OCI-LY7 (cell line): ENCODE measurements at regions not wholly inside any gene's neighbourhood (a gene's known extent, or its start where the extent isn't known, plus 50 kb on each side); places are given as distances from the start of the nearest gene placed in this dataset.

Experiments
- BruUV-seq: library from RNA; stranded (reverse); fragments of 400-500 nt; replicated peaks from 2 replicates; lab custom pipeline; 2021; lab: Mats Ljungman, UMichigan
- CTCF ChIA-PET: fragments of 300-600 bp; sonication (Branson Sonifier 250); formaldehyde crosslinking; loops from one replicate; lab custom pipeline; 2022; ENCODE audit warnings: antibody characterized with exemption; ENCODE audit not compliant: unreplicated experiment; lab: Charles Lee
- POLR2A ChIA-PET: fragments of 300-600 bp; sonication (Branson Sonifier 250); formaldehyde crosslinking; loops from one replicate; lab custom pipeline; 2022; ENCODE audit warnings: antibody characterized with exemption; lab: Charles Lee
- DNase-seq: peaks from one replicate; pipeline ENCODE4 v3.0.0-alpha.2; 2015; ENCODE audit warnings: low spot score
- H2AFZ ChIP-seq: fragments of 200-600 bp; sonication (generic), shearing (Covaris generic); 2 replicates; pipeline ENCODE4 v1.6.1; 2014; ENCODE audit warnings: mild to moderate bottlenecking, antibody characterized with exemption, low read length, moderate library complexity
- H3K27ac ChIP-seq: fragments of 200-600 bp; sonication (generic); 2 replicates; pipeline ENCODE4 v1.5.1; 2014; ENCODE audit warnings: mixed run types, low read depth, mild to moderate bottlenecking, moderate library complexity, low read length, inconsistent platforms; ENCODE audit not compliant: poor library complexity, severe bottlenecking
- H3K36me3 ChIP-seq: fragments of 200-600 bp; sonication (generic); 2 replicates; pipeline ENCODE4 v1.6.1; 2014; ENCODE audit warnings: mild to moderate bottlenecking, antibody characterized with exemption, low read length, moderate library complexity, mixed read lengths; ENCODE audit not compliant: insufficient read depth
- H3K4me1 ChIP-seq: fragments of 200-600 bp; sonication (generic); 2 replicates; pipeline ENCODE4 v1.5.1; 2014; ENCODE audit warnings: mild to moderate bottlenecking, low read length; ENCODE audit not compliant: insufficient read depth, poor library complexity, severe bottlenecking
- H3K4me2 ChIP-seq: fragments of 200-600 bp; sonication (generic); 2 replicates; pipeline ENCODE4 v1.6.1; 2014; ENCODE audit warnings: mild to moderate bottlenecking, low read length
- H3K4me3 ChIP-seq: fragments of 200-600 bp; sonication (generic); 2 replicates; pipeline ENCODE4 v1.5.1; 2014; ENCODE audit warnings: mild to moderate bottlenecking, low read depth, low read length; ENCODE audit not compliant: poor library complexity, severe bottlenecking
- H3K79me2 ChIP-seq: fragments of 200-600 bp; sonication (generic); 2 replicates; pipeline ENCODE4 v1.6.1; 2016; ENCODE audit warnings: low read depth, mild to moderate bottlenecking, low read length, moderate library complexity, mixed read lengths; ENCODE audit not compliant: insufficient read depth
- H3K9me2 ChIP-seq: fragments of 200-600 bp; sonication (generic); 2 replicates; pipeline ENCODE4 v1.6.1; 2016; ENCODE audit warnings: mild to moderate bottlenecking, low read length, mixed read lengths; ENCODE audit not compliant: insufficient read depth
- H3K9me3 ChIP-seq: fragments of 200-600 bp; sonication (generic); 2 replicates; pipeline ENCODE4 v1.6.1; 2014; ENCODE audit warnings: mild to moderate bottlenecking, mixed run types, low read length, mixed read lengths
- H4K20me1 ChIP-seq: fragments of 200-600 bp; sonication (generic); 2 replicates; pipeline ENCODE4 v1.6.1; 2014; ENCODE audit warnings: mild to moderate bottlenecking, antibody characterized with exemption, low read length, moderate library complexity, mixed read lengths; ENCODE audit not compliant: insufficient read depth
- EZH2phosphoT487 ChIP-seq: fragments of 200-600 bp; sonication (generic); IDR thresholded peaks from 2 replicates; pipeline ENCODE4 v1.6.1; 2018; ENCODE audit warnings: low read depth, borderline replicate concordance, mild to moderate bottlenecking, mixed run types, antibody characterized with exemption, low read length, moderate library complexity, mixed read lengths
- intact Hi-C: fragments of 100-400 bp; cut with micrococcal nuclease; formaldehyde crosslinking; loops from one replicate; pipeline ENCODE4 v1.10.0; 2022; ENCODE audit not compliant: unreplicated experiment
- TF ChIP-seq, protein P1 (sequence below): fragments of 200-600 bp; sonication (generic); conservative IDR thresholded peaks from 2 replicates; pipeline ENCODE4 v1.5.1; 2014; ENCODE audit warnings: mild to moderate bottlenecking, antibody characterized with exemption, low read length, moderate library complexity, mixed read lengths

DNA sequence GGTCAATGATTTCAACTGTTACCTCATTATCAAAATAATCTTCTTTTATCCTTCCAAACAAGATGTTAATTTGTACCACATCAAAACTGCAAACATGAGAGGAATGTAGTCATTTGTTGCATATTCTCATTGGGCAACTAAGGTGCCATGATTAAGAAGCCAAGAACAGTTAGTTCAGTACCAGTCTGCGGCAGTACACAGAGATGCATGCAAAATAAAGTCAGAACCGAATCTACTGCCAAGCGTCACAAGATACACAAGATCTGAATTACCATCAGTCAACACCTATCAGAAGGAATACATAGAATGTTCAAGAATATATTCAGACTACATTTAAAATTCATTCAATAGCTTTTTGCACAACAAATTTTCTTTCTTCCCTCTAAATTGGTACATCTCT, 127.6 kb upstream of the SPATA12 start:
- H3K79me2 ChIP-seq: no peaks in the 10 kb centered on the region
- DNase-seq: no peak
- intact Hi-C loops: no loop called here
- no peaks in the 10 kb centered on the region for H3K9me2 ChIP-seq
- POLR2A ChIA-PET: interaction anchor here (0.6 to 1.0 kb wide), 3 partner anchors 41 to 51 kb away, joined by 3 to 5 read pairs (median 4); no protein-coding TSS in a partner anchor
- H2AFZ ChIP-seq: no peak overlapping the region
- no peak overlapping the region for H3K27ac ChIP-seq
- BruUV-seq: no TSS peak
- CTCF ChIA-PET: no interaction called here
- H3K36me3 ChIP-seq: peaks cover 11% of the 10 kb centered on the region; the same call in 1 of the 2 replicates
- peaks cover 17% of the 10 kb centered on the region for H3K4me1 ChIP-seq
- H3K4me2 ChIP-seq: no peak overlapping the region
- H3K9me3 ChIP-seq: peaks cover 7% of the 10 kb centered on the region
- H4K20me1 ChIP-seq: no peaks in the 10 kb centered on the region
- TF ChIP-seq EZH2phosphoT487: no peak
- TF ChIP-seq, protein P1, sequence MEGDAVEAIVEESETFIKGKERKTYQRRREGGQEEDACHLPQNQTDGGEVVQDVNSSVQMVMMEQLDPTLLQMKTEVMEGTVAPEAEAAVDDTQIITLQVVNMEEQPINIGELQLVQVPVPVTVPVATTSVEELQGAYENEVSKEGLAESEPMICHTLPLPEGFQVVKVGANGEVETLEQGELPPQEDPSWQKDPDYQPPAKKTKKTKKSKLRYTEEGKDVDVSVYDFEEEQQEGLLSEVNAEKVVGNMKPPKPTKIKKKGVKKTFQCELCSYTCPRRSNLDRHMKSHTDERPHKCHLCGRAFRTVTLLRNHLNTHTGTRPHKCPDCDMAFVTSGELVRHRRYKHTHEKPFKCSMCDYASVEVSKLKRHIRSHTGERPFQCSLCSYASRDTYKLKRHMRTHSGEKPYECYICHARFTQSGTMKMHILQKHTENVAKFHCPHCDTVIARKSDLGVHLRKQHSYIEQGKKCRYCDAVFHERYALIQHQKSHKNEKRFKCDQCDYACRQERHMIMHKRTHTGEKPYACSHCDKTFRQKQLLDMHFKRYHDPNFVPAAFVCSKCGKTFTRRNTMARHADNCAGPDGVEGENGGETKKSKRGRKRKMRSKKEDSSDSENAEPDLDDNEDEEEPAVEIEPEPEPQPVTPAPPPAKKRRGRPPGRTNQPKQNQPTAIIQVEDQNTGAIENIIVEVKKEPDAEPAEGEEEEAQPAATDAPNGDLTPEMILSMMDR: no peak
- H3K4me3 ChIP-seq: no peak overlapping the region

DNA sequence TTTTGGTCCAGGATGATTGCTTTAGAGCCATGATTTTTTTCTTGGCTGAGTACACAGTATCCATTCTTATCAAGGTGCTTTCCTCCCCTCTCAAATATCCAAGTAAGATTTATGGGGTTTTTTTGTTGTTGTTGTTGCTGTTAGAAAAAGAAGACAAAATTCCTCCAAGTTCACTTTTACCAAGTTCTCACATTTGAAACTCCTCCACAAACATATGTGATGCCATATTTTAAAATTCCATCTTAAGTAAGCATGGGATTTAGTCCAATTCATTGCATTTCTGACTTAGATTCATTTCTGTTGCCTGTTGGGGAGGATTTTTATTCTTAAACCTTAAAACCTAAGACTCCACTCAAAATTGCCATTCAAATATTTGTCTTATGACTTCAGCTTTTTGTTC, 128.6 kb upstream of the SPATA12 start:
- POLR2A ChIA-PET: no interaction called here
- CTCF ChIA-PET: no interaction called here
- H2AFZ ChIP-seq: no peak overlapping the region
- TF ChIP-seq, protein P1: no peak
- no peak for TF ChIP-seq EZH2phosphoT487
- peaks cover 7% of the 10 kb centered on the region for H3K9me3 ChIP-seq
- intact Hi-C loops: no loop called here
- no peaks in the 10 kb centered on the region for H3K79me2 ChIP-seq
- no peak overlapping the region for H3K4me3 ChIP-seq
- no peak overlapping the region for H3K4me2 ChIP-seq
- H3K4me1 ChIP-seq: peaks cover 25% of the 10 kb centered on the region
- no peaks in the 10 kb centered on the region for H4K20me1 ChIP-seq
- DNase-seq: no peak
- H3K27ac ChIP-seq: no peak overlapping the region
- H3K36me3 ChIP-seq: peaks cover 11% of the 10 kb centered on the region; the same call in 1 of the 2 replicates
- no TSS peak for BruUV-seq
- H3K9me2 ChIP-seq: no peaks in the 10 kb centered on the region

DNA sequence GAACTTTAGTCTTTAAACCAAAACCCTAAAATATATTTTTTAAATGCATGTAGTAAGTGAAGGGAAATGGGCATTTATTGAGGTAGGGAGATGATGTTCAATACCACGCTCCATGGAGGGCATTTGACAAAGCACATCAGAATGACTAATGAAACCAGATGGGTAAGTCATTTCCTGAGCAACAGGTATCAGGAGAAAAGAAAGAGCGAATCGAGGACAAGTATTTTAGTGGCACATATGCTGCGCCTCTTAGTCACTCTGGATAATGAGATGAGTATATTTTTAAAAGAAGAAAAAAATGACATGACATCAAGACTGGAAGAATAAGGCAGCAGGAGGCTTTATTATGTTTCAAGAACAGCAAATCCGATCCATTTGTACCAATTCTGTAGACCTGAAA, 129.0 kb upstream of the ARHGEF3 start:
- peaks cover 7% of the 10 kb centered on the region for H3K9me3 ChIP-seq
- TF ChIP-seq, protein P1: no peak
- TF ChIP-seq EZH2phosphoT487: no peak
- H4K20me1 ChIP-seq: no peaks in the 10 kb centered on the region
- POLR2A ChIA-PET: no interaction called here
- H3K4me2 ChIP-seq: no peak overlapping the region
- no peaks in the 10 kb centered on the region for H3K79me2 ChIP-seq
- BruUV-seq: no TSS peak
- DNase-seq: no peak
- no peaks in the 10 kb centered on the region for H3K9me2 ChIP-seq
- CTCF ChIA-PET: no interaction called here
- H3K27ac ChIP-seq: no peak overlapping the region
- no peak overlapping the region for H2AFZ ChIP-seq
- no peak overlapping the region for H3K4me3 ChIP-seq
- intact Hi-C loops: no loop called here
- peaks cover 36% of the 10 kb centered on the region for H3K4me1 ChIP-seq
- peaks cover 11% of the 10 kb centered on the region; the same call in 1 of the 2 replicates for H3K36me3 ChIP-seq
